ENCODE measurements at regions not wholly inside any gene's neighbourhood (a gene's known extent, or its start where the extent isn't known, plus 50 kb on each side); places are given as distances from the start of the nearest gene placed in this dataset.

DNA sequence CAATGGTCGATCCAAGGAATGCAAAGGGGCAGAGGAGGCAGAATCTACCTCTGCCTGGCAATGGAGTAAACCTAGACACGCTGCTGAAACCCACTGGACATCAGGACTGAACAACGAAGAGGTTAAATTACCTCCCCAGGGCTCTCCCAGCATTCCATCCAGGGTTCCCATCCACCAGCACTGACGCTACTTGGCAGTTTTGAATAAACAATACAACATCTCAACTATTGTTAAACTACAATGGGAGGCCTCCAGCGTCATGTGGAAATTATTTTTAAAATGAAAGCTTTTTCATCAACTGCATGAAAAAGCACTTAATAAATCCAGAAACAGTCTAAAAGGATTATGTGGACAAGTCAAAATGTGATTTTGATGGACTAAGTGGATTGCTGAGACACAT, 96.8 kb upstream of the NHSL1 start:
- TF ChIP-seq, protein P1, sequence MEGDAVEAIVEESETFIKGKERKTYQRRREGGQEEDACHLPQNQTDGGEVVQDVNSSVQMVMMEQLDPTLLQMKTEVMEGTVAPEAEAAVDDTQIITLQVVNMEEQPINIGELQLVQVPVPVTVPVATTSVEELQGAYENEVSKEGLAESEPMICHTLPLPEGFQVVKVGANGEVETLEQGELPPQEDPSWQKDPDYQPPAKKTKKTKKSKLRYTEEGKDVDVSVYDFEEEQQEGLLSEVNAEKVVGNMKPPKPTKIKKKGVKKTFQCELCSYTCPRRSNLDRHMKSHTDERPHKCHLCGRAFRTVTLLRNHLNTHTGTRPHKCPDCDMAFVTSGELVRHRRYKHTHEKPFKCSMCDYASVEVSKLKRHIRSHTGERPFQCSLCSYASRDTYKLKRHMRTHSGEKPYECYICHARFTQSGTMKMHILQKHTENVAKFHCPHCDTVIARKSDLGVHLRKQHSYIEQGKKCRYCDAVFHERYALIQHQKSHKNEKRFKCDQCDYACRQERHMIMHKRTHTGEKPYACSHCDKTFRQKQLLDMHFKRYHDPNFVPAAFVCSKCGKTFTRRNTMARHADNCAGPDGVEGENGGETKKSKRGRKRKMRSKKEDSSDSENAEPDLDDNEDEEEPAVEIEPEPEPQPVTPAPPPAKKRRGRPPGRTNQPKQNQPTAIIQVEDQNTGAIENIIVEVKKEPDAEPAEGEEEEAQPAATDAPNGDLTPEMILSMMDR (conservative IDR thresholded peaks at IDR 0.05; ENCODE audit: low read depth, low read length) = no peak

DNA sequence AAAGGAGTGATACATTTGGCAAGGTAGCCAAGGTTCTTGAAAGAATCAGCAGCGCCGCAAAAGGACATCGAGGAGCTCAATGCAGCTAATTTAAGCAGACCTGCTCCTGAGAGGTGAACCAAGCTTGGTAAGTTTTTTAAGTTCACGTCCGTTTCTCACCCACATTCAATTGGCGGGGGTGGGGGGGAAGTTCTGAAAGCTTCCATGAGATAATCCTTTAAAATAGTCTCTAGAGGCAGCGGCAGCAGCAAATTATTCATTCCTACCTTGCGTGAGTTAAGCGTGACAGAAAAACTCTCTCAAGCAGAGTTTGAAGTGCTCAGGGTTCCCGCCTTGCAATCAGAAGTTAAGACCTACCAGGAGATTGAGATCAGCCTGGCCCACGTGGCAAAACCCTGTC, 97.3 kb upstream of the NHSL1 start:
- H3K4me3 ChIP-seq (ENCODE audit: low read depth, low read length) = no peak overlapping the region
- TF ChIP-seq, protein P1 (conservative IDR thresholded peaks at IDR 0.05; ENCODE audit: low read depth, low read length) = no peak
- no peak for DNase-seq (ENCODE audit: low read depth)

More for the DNA sequence above, 96.8 kb upstream of the NHSL1 start:
- no peak for DNase-seq (ENCODE audit: low read depth)
- H3K4me3 ChIP-seq (ENCODE audit: low read depth, low read length) = no peak overlapping the region

DNA sequence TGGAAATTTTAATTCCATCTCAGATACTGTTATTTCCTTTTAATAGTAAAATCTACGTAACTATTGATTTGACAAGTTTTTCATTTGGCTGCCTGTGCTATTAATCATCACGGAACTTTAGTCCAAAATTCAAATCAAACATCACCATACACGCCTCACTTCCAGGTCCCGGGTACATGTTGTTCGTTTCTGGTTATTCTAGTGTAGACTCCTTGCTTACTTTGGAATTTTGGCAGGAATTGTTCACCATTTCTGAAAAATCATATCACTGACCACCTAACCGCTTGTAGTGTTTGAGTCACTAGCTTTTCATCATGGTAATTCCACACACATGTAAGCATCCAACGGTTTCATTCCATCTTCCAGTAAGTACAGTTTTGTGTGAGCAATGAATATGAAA, 98.0 kb upstream of the NHSL1 start:
- no peak for DNase-seq (ENCODE audit: low read depth)
- TF ChIP-seq, protein P1 (conservative IDR thresholded peaks at IDR 0.05; ENCODE audit: low read depth, low read length) = no peak
- H3K4me3 ChIP-seq (ENCODE audit: low read depth, low read length) = no peak overlapping the region

DNA sequence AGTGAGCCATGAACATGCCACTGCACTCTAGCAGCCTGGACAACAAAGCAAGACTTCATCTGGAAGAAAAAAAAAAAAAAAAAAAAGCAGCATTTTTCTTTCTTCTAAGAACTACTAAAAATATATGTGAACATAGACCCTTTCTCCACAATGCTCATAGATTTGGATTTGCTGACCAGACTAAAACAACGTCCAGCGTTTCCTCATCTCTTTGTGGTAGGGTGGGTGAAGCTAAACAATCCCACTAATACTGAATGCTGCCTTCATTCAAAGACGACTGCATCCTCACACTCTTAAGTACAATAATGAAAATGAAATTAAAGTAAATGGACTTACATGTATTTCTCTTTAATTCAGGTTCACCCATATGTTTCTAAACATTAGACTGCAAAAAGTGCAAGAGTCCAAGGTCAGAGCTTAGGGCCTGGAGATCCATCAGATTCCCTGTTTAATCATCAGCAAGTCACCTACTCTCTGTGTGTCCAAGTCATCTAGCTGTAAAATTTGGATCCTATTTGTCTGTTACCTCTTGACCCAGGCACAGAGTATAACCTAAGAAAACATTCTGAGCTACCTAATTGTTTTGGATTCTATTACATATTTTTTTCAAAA, 99.4 kb upstream of the NHSL1 start:
- TF ChIP-seq, protein P1 (conservative IDR thresholded peaks at IDR 0.05; ENCODE audit: low read depth, low read length) = no peak
- no peak overlapping the region for H3K4me3 ChIP-seq (ENCODE audit: low read depth, low read length)
- DNase-seq (ENCODE audit: low read depth) = no peak

DNA sequence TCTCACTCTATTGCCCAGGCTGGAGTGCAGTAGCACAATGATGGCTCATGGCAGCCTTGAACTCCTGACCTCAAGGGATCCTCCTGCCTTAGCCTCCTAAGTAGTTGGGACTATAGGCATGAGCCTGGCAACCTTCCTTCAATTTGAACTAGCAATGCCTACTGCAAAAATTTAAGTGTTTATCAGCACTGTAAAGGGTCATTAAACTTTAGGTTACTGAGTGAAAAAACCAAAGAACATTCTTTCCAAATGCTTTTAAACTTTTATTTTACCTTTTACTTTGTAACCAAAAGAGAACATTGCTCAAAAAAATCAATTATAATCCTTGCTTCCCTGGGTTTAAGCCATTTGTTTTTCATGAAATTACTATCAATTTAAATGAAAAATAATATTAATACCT, 101.0 kb upstream of the NHSL1 start:
- TF ChIP-seq, protein P1 (conservative IDR thresholded peaks at IDR 0.05; ENCODE audit: low read depth, low read length) = no peak
- no peak overlapping the region for H3K4me3 ChIP-seq (ENCODE audit: low read depth, low read length)
- no peak for DNase-seq (ENCODE audit: low read depth)

DNA sequence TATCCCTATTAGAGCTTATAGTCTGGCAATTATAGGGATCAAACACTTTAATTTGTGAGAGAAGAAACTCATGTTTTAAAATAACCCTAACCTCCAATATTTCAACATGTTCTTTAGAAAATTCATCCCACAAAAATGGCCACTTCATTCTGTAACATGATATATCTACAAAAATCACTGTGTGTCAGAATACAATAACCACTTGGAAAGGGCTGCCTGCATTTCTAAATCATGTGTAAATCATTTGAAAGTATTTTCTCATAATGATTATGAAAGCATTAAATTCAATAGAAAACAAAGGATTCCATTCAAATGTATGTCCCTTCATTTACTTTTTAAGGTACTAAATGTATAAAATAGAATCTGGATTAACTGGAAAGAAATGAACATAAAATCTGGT, 101.4 kb upstream of the NHSL1 start:
- peak; percentile 77 for DNase-seq (ENCODE audit: low read depth)
- no peak overlapping the region for H3K4me3 ChIP-seq (ENCODE audit: low read depth, low read length)
- TF ChIP-seq, protein P1 (conservative IDR thresholded peaks at IDR 0.05; ENCODE audit: low read depth, low read length) = no peak

DNA sequence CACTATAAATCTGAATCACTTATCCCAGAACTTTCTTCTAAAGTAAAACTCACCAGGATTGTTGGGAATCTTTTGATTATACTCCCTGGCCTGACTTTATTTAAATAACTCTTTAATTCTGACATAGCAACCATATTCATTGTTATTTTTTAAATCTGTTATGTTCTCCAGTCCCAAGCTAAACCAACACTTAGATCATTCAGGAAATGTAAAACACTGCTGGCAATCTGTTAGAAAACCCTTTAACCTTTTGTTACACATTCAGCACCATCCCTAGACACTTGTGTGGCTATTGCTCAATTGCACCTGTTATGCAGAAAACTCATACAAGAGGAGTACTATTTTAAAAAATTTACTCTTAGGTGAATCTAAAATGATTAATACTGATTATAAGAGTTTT, 101.8 kb upstream of the NHSL1 start:
- TF ChIP-seq, protein P1 (conservative IDR thresholded peaks at IDR 0.05; ENCODE audit: low read depth, low read length) = no peak
- DNase-seq (ENCODE audit: low read depth) = peak; percentile 79
- no peak overlapping the region for H3K4me3 ChIP-seq (ENCODE audit: low read depth, low read length)

All from choroid plexus epithelial cell (primary cell).